Muscle layer of colon (tissue), 2 donors: ENCODE measurements at regions not wholly inside any gene's neighbourhood (a gene's known extent, or its start where the extent isn't known, plus 50 kb on each side); places are given as distances from the start of the nearest gene placed in this dataset.
"Not testable (repeated sequence)": the region's sequence is repeated elsewhere in the genome, so short reads cannot be mapped to it uniquely, and the experiment has no call there.

Source experiments
- H3K27ac ChIP-seq: one replicate; pipeline ENCODE4 v1.7.0; 2013; ENCODE audit warnings: low read depth, mild to moderate bottlenecking, low read length, moderate library complexity
- H3K27me3 ChIP-seq, 2 donors: one replicate each; pipeline ENCODE4 v1.7.0; 2013; ENCODE audit warnings: low read length in 2 of 2, mild to moderate bottlenecking in 2 of 2; ENCODE audit not compliant: insufficient read depth in 2 of 2, control insufficient read depth in 1 of 2
- H3K36me3 ChIP-seq: one replicate; pipeline ENCODE4 v1.7.0; 2013; ENCODE audit warnings: mild to moderate bottlenecking, low read length; ENCODE audit not compliant: insufficient read depth
- H3K4me1 ChIP-seq: one replicate; pipeline ENCODE4 v1.7.0; 2013; ENCODE audit warnings: mild to moderate bottlenecking, low read length; ENCODE audit not compliant: insufficient read depth
- H3K4me3 ChIP-seq, 2 donors: one replicate each; pipeline ENCODE4 v1.7.0; 2013; ENCODE audit warnings: low read length in 2 of 2, low read depth in 1 of 2, mild to moderate bottlenecking in 1 of 2, moderate library complexity in 1 of 2
- H3K9ac ChIP-seq: one replicate; pipeline ENCODE4 v1.7.0; 2013; ENCODE audit warnings: low read length
- H3K9me3 ChIP-seq: one replicate; pipeline ENCODE4 v1.7.0; 2013; ENCODE audit warnings: mild to moderate bottlenecking, low read length
- donor health status: abdominal sarcoma.
- donor health status: Adenocarcinoma of cecum.

DNA sequence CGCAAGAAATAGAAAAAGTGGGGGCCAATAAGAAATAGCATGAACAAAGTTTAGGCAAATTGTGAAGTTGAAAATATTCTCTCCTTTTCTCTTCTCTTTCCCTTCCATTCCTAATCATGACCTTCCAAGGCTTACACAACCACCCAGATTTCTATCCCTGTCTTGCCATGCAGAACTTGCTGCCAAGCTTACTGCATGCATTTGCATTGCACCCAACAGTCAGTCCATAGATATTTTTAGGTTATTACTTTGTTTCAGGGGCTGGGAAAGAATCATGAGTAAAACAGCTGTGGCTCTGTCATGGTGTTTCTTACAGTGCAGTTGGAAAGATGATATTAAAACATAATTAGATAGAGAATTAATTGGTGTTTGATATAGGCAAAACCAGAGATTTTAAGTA lies 219.4 kb downstream of the PTGER3 start:
- Histone ChIP-seq H3K4me3 (no peak overlapping the region), H3K27me3 (no peaks in the 10 kb centered on the region), H3K36me3 (no peaks in the 10 kb centered on the region), H3K27ac (no peak overlapping the region), H3K9ac (no peak overlapping the region), H3K9me3 (no peaks in the 10 kb centered on the region), H3K4me1 (no peaks in the 10 kb centered on the region)

DNA sequence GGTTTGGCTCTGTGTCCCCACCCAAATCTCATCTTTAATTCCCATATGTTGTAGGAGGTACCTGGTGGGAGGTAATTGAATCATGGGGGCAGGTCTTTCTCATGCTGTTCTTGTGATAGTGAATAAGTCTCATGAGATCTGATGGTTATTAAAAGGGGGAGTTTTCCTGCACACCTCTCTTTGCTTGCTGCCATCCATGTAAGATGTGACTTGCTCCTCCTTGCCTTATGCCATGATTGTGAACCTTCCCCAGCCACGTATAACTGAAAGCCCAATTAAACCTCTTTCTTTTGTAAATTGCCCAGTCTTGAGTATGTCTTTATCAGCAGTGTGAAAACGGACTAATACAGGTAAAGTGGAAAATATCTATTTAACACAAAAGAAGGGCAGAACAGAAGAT lies 213.3 kb downstream of the PTGER3 start:
- H3K9ac ChIP-seq, H3K27me3 ChIP-seq, H3K4me3 ChIP-seq, H3K36me3 ChIP-seq, H3K4me1 ChIP-seq, H3K9me3 ChIP-seq, H3K27ac ChIP-seq: not testable (repeated sequence)

DNA sequence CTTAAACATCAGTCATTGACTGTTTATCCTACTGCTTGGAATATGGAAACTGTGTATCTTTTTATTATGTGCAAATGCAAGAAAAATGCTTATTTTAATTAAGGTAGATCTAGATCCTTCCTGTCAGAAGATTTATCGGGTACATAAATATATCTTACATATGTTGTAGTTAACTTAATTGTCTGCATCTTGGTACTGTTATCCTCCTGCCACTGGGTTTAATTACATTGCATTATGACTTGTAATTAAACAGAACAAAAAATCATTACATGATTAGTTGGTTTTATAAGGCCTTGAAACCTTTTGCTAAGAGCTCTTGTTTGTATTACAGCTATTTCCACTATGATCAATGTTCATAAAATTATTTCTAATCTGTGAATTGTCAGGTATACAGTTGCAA lies 211.2 kb downstream of the PTGER3 start:
- H3K4me1 ChIP-seq = no peaks in the 10 kb centered on the region
- no peak overlapping the region for H3K4me3 ChIP-seq
- no peaks in the 10 kb centered on the region for H3K9me3 ChIP-seq
- no peak overlapping the region for H3K27ac ChIP-seq
- H3K27me3 ChIP-seq = no peaks in the 10 kb centered on the region
- H3K9ac ChIP-seq = no peak overlapping the region
- H3K36me3 ChIP-seq = no peaks in the 10 kb centered on the region

DNA sequence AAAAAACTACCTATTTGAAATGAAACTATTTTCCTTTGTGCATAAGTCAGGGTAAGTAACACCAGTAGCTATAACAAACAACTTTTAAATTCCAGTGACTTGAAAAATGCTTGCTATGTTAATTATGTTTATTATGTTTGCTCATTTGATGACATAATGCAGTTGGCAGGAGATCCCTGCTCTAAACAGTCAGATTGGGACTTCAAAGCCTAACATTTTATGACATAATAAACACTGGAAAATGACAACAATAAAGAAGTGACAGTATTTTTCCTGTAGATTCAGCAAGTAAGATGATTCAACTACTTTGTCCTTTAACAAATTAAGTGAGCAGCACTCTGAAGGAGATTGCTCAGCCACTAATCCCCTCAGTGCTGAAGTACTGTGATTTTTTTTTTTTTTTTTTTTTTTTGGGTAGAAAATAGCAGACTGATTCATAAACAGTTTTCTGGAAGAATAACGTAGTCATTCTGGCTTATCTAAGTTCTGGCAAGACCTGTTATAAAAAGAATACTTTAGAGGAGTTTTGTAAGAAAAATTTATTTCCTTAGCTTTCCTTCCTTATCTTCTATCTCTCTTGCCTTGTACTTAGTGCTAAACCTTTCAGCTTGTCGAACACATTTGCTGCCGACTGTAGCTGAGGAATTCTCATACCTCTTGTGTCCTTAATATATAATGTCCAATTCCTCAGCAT lies 207.2 kb downstream of the PTGER3 start:
- Histone ChIP-seq H3K9me3 (no peaks in the 10 kb centered on the region), H3K4me3 (no peak overlapping the region), H3K4me1 (no peaks in the 10 kb centered on the region), H3K27me3 (no peaks in the 10 kb centered on the region), H3K9ac (no peak overlapping the region), H3K27ac (no peak overlapping the region), H3K36me3 (no peaks in the 10 kb centered on the region)

DNA sequence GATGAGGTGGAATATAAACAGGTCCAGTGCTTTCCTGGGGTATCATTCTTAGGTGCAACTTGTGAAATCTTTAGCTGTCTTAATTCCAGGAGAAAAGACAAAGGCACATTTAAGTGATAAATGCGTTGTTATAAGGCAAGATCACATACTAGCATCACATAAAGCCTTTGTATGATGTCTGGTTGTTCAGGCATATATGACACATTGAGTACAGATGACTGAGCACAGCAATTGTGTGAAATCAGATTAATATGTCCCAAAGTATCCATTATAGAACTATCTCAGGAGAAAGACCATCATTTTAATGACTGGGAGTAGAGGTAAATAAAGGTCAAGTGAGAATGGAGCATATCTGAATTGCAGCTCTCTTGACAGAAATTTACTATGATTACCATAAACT lies 205.1 kb downstream of the PTGER3 start:
- Histone ChIP-seq H3K27ac (no peak overlapping the region), H3K4me1 (no peaks in the 10 kb centered on the region), H3K9me3 (no peaks in the 10 kb centered on the region), H3K27me3 (no peaks in the 10 kb centered on the region), H3K36me3 (no peaks in the 10 kb centered on the region), H3K9ac (no peak overlapping the region), H3K4me3 (no peak overlapping the region)

DNA sequence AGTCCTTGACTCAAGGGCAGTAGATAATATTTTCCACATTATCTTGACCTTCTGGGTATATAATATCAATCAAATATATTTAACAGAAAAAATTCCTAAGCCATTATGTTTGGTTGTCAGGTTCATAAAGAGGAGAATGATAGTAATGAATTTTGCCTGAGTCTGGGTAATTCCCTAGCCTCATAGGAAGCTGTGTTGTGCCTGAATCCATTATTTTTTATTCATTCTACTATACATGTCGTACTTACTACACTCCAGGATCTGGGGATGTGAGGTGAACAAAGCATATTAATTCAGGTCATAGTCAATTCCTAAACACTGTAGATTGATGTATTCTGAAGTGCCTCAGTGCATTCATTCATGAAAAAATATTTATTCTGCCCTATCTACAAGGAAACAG lies 204.2 kb downstream of the PTGER3 start:
- H3K4me1 ChIP-seq = no peaks in the 10 kb centered on the region

DNA sequence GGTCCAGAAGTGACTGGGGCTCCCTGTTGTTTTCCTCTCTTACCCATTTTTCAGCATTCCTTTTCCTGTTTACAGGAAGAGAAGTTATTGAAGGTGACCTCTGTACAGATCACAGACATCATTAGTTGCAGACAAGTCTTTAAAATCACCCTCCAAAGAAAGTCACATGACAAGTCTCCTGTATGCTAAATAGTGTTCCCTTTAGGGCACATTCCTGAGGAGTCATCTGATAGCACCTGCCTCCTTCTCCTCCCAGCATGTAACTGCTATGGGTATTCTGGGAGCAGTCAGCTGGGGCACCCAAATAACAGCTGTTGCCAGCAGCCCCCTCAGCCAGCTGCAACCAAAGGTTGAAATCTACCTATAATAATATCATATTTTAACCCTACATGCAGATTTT lies 200.6 kb downstream of the PTGER3 start:
- no peak overlapping the region for H3K4me3 ChIP-seq
- no peaks in the 10 kb centered on the region for H3K27me3 ChIP-seq
- no peak overlapping the region for H3K9ac ChIP-seq
- no peaks in the 10 kb centered on the region for H3K36me3 ChIP-seq
- H3K4me1 ChIP-seq = no peaks in the 10 kb centered on the region
- no peaks in the 10 kb centered on the region for H3K9me3 ChIP-seq
- no peak overlapping the region for H3K27ac ChIP-seq

More for the DNA sequence above, 204.2 kb downstream of the PTGER3 start:
- Histone ChIP-seq H3K27me3 (no peaks in the 10 kb centered on the region), H3K27ac (no peak overlapping the region), H3K9ac (no peak overlapping the region), H3K36me3 (no peaks in the 10 kb centered on the region), H3K9me3 (no peaks in the 10 kb centered on the region), H3K4me3 (no peak overlapping the region)

DNA sequence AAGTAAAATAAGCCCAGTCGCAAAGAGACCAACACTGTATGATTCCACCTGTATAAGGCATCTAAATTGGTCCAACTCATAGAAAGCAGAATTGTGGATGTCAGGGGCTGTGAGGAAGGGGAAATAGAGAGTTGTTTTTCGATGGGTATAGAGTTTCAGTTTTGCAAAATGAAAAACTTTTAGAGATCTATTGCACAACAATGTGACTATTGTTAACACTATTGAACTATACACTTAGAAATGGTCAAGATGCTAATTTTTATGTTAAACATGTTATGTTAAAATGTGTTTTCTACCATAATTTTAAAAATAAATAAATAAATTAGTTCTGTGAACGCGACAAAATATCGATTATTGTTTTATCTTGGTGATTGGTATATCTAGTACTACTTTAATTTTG lies 192.4 kb downstream of the PTGER3 start:
- Histone ChIP-seq H3K4me1 (no peaks in the 10 kb centered on the region), H3K27me3 (no peaks in the 10 kb centered on the region), H3K27ac (no peak overlapping the region), H3K9ac (no peak overlapping the region), H3K36me3 (no peaks in the 10 kb centered on the region), H3K9me3 (no peaks in the 10 kb centered on the region), H3K4me3 (no peak overlapping the region)

DNA sequence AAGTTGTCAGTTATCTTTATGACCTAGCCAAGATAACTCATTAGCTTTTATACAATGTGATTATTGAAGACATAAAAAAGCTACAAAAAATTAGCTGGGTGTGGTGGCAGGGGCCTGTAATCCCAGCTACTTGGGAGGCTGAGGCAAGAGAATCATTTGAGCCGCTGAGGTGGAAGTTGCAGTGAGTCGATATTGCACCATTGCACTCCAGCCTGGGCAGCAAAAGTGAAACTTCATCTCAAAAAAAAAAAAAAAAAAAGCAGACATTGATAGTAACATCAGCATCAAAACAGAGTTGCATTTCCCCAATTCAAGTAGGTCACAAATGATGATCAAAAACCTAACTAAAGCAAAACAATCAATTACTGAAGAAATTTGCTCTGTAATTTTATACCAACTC lies 191.4 kb downstream of the PTGER3 start:
- H3K27me3 ChIP-seq = no peaks in the 10 kb centered on the region
- H3K4me1 ChIP-seq = no peaks in the 10 kb centered on the region
- no peaks in the 10 kb centered on the region for H3K36me3 ChIP-seq
- no peaks in the 10 kb centered on the region for H3K9me3 ChIP-seq
- H3K9ac ChIP-seq = no peak overlapping the region
- no peak overlapping the region for H3K4me3 ChIP-seq
- no peak overlapping the region for H3K27ac ChIP-seq

DNA sequence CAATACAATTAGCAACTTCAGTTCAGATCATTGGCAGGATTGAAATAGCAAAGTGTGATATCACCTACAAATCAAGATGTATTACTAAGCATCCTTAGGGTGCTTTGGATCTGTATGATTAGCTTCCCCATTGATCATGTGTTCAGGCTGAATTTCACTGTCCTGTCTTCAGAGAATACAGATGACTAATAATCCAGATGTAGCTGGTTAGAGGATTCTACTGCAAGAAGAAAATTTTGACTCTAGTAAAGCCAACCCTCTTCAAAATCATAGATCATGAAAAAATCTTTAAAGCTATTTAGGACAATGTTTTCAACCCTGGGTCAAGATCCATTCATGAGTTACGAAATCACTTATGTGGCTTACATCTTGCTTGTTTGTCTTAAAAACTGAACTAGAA lies 184.4 kb downstream of the PTGER3 start:
- Histone ChIP-seq H3K27me3 (no peaks in the 10 kb centered on the region), H3K9ac (no peak overlapping the region), H3K36me3 (no peaks in the 10 kb centered on the region), H3K9me3 (no peaks in the 10 kb centered on the region), H3K4me3 (no peak overlapping the region), H3K27ac (no peak overlapping the region), H3K4me1 (no peaks in the 10 kb centered on the region)

DNA sequence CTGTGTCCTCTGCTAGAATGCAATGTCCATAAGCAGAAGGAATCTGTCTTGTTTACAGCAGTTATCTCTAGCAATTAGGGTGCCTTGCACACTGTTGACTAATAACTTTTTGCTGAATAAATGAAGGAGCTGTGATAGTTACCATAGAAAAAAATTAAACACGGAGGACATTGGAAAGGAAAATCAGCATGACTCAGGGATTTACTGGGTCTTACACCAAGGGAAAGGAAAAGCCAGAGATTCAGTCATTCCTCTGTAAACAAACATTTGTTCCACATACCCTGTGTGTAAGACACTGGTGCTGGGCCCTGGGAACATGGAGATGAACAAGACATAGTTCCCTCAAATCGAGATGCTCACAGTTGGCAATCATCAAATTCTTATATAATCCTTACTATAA lies 183.3 kb downstream of the PTGER3 start:
- Histone ChIP-seq H3K4me3 (no peak overlapping the region), H3K27ac (no peak overlapping the region), H3K27me3 (no peaks in the 10 kb centered on the region), H3K9ac (no peak overlapping the region), H3K9me3 (no peaks in the 10 kb centered on the region), H3K4me1 (no peaks in the 10 kb centered on the region), H3K36me3 (no peaks in the 10 kb centered on the region)

DNA sequence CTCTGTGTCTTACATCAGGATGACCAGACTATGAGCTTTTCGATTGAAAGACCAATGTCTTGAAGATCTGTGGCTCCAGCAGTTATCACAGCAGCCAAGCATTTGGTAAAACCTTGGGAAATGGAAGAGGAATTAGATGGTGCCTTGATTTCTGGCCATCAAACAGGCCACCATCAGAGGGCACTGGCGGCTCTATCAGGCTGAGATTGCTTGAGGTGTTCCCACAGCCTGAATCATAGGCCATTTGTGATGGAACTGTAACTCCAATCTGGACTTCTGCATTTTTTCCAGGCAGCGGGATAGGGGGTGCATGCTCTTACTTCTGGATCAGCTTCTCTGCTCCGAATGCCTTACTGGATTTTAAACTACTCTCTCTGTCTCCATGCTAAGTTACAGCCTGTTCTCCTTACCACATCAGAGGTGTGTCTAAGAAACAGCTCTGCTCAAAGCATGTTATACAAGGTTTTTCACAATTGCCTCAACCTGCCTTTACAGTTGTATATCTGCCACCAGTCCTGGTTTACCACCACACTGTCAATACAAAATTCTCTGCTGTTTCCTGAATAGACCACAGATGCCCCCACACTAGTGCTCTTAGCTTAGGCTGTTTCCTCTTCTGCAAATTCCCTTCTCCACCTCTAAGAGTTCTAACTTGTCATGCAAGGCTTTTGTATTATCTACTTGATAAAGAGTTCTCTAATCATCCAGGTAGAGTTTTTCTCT lies 180.9 kb downstream of the PTGER3 start:
- no peaks in the 10 kb centered on the region for H3K9me3 ChIP-seq
- no peaks in the 10 kb centered on the region for H3K4me1 ChIP-seq
- no peaks in the 10 kb centered on the region for H3K36me3 ChIP-seq
- no peaks in the 10 kb centered on the region for H3K27me3 ChIP-seq
- no peak overlapping the region for H3K9ac ChIP-seq
- no peak overlapping the region for H3K4me3 ChIP-seq
- H3K27ac ChIP-seq = no peak overlapping the region
